Endodermal cell (in vitro differentiated cells): ENCODE measurements at regions not wholly inside any gene's neighbourhood (a gene's known extent, or its start where the extent isn't known, plus 50 kb on each side); places are given as distances from the start of the nearest gene placed in this dataset.

Experiments used
- DNase-seq: peaks from one replicate; pipeline ENCODE4 v3.0.0-alpha.2; 2017
- H3K27ac ChIP-seq: 2 replicates; pipeline ENCODE4 v1.5.1; 2013; ENCODE audit warnings: mild to moderate bottlenecking, low read depth, low read length, moderate library complexity
- H3K27me3 ChIP-seq: 2 replicates; pipeline ENCODE4 v1.6.1; 2013; ENCODE audit warnings: mild to moderate bottlenecking, low read length, moderate library complexity; ENCODE audit not compliant: insufficient read depth, control insufficient read depth, poor library complexity, severe bottlenecking
- H3K36me3 ChIP-seq: 2 replicates; pipeline ENCODE4 v1.7.0; 2013; ENCODE audit warnings: mild to moderate bottlenecking, low read length, moderate library complexity; ENCODE audit not compliant: control insufficient read depth, insufficient read depth
- H3K4me1 ChIP-seq: one replicate; pipeline ENCODE4 v1.7.0; 2013; ENCODE audit warnings: low read length; ENCODE audit not compliant: control insufficient read depth, insufficient read depth
- H3K4me3 ChIP-seq: 2 replicates; pipeline ENCODE4 v1.5.1; 2013; ENCODE audit warnings: mild to moderate bottlenecking, low read length, moderate library complexity
- H3K9ac ChIP-seq: 2 replicates; pipeline ENCODE4 v1.6.1; 2013; ENCODE audit warnings: mild to moderate bottlenecking, low read length, moderate library complexity; ENCODE audit not compliant: poor library complexity, severe bottlenecking; ENCODE audit errors: extremely low read depth
- H3K9me3 ChIP-seq: 2 replicates; pipeline ENCODE4 v1.6.1; 2013; ENCODE audit warnings: mild to moderate bottlenecking, low read length, moderate library complexity; ENCODE audit not compliant: control insufficient read depth
- H3K27ac Mint-ChIP-seq: 2 replicates; pipeline ENCODE4 v1.8.0; 2020; ENCODE audit warnings: mixed read lengths
- H3K27me3 Mint-ChIP-seq: 2 replicates; pipeline ENCODE4 v1.8.0; 2021; ENCODE audit warnings: mild to moderate bottlenecking, mixed read lengths; ENCODE audit not compliant: insufficient read depth
- H3K36me3 Mint-ChIP-seq: 2 replicates; pipeline ENCODE4 v1.8.0; 2020; ENCODE audit warnings: low read depth, mixed read lengths
- H3K4me1 Mint-ChIP-seq: 2 replicates; pipeline ENCODE4 v1.8.0; 2020; ENCODE audit warnings: mixed read lengths
- H3K4me3 Mint-ChIP-seq: 2 replicates; pipeline ENCODE4 v1.8.0; 2020; ENCODE audit warnings: mild to moderate bottlenecking, moderate library complexity, mixed read lengths
- H3K9me3 Mint-ChIP-seq: 2 replicates; pipeline ENCODE4 v1.8.0; 2020; ENCODE audit warnings: mild to moderate bottlenecking, mixed read lengths
- CTCF ChIP-seq: fragments of 200-600 bp; sonication (generic); conservative IDR thresholded peaks from 2 replicates; pipeline ENCODE4 v1.5.0; 2021; ENCODE audit warnings: antibody characterized with exemption, mild to moderate bottlenecking
- WGBS, 2 experiments: methylation state at CpG; one replicate each; pipeline versions ENCODE4 v1.1.5 to v1.1.7; 2013; ENCODE audit warnings: missing lambda C conversion rate in 2 of 2, mixed read lengths in 1 of 2; ENCODE audit not compliant: insufficient coverage in 1 of 2, insufficient read length in 1 of 2; 5-methylcytosine and 5-hydroxymethylcytosine counted together

GRCh38 chr1:234670967-234671626, 61.1 kb upstream of the IRF2BP2 start:
- H3K4me1 ChIP-seq, result peaks cover 4% of the 10 kb centered on the region
- 92 to 96% methylated on average over 10 of the region's 10 CpGs for WGBS, 2 experiments
- Mint-ChIP-seq H3K4me1 (peaks cover 15% of the 10 kb centered on the region), H3K4me3 (no peak overlapping the region), H3K27ac (no peak overlapping the region), H3K9me3 (peaks cover 10% of the 10 kb centered on the region), H3K27me3 (peaks cover 13% of the 10 kb centered on the region), H3K36me3 (no peaks in the 10 kb centered on the region)
- no peak overlapping the region for H3K27ac ChIP-seq
- no peak for TF ChIP-seq CTCF
- H3K27me3 ChIP-seq, result no peaks in the 10 kb centered on the region
- no peak overlapping the region for H3K4me3 ChIP-seq
- peaks cover 19% of the 10 kb centered on the region for H3K9me3 ChIP-seq
- no peak for DNase-seq
- no peak overlapping the region for H3K9ac ChIP-seq
- no peaks in the 10 kb centered on the region for H3K36me3 ChIP-seq

- Histone ChIP-seq H3K4me3 (no peak overlapping the region), H3K9me3 (peaks cover 19% of the 10 kb centered on the region), H3K36me3 (no peaks in the 10 kb centered on the region), H3K27me3 (no peaks in the 10 kb centered on the region), H3K27ac (no peak overlapping the region), H3K9ac (no peak overlapping the region), H3K4me1 (no peaks in the 10 kb centered on the region)
- Mint-ChIP-seq H3K4me1 (peaks cover 9% of the 10 kb centered on the region), H3K9me3 (peaks cover 10% of the 10 kb centered on the region), H3K27ac (no peak overlapping the region), H3K27me3 (peaks cover 11% of the 10 kb centered on the region), H3K4me3 (no peak overlapping the region), H3K36me3 (no peaks in the 10 kb centered on the region)
- TF ChIP-seq CTCF, result no peak
- WGBS, 2 experiments, result 71% methylated on average over 1 of the region's 1 CpG; no CpG with 5 or more reads in 1 of the 2 experiments
- DNase-seq, result no peak
Observed at GRCh38 chr1:234669499-234669898, 59.5 kb upstream of the IRF2BP2 start.

- Mint-ChIP-seq H3K27me3 (peaks cover 2% of the 10 kb centered on the region), H3K4me1 (peaks cover 9% of the 10 kb centered on the region), H3K36me3 (no peaks in the 10 kb centered on the region), H3K9me3 (peaks cover 10% of the 10 kb centered on the region), H3K4me3 (no peak overlapping the region), H3K27ac (no peak overlapping the region)
- no peak for TF ChIP-seq CTCF
- H3K27ac ChIP-seq, result no peak overlapping the region
- no peak for DNase-seq
- H3K36me3 ChIP-seq, result no peaks in the 10 kb centered on the region
- no peaks in the 10 kb centered on the region for H3K4me1 ChIP-seq
- 91 to 100% methylated on average over 5 of the region's 5 CpGs for WGBS, 2 experiments
- no peak overlapping the region for H3K4me3 ChIP-seq
- H3K27me3 ChIP-seq, result no peaks in the 10 kb centered on the region
- H3K9ac ChIP-seq, result no peak overlapping the region
- peaks cover 19% of the 10 kb centered on the region for H3K9me3 ChIP-seq
Observed at GRCh38 chr1:234668577-234668955, 58.6 kb upstream of the IRF2BP2 start.
